RWPE2 (cell line): ENCODE measurements at regions not wholly inside any gene's neighbourhood (a gene's known extent, or its start where the extent isn't known, plus 50 kb on each side); places are given as distances from the start of the nearest gene placed in this dataset.

ENCODE experiments used
- ATAC-seq: fragments of 200-7000 bp; cut with Tn5 transposase; 3 replicates; pipeline ENCODE4 v1.9.1; 2021; ENCODE audit warnings: low read depth
- DNase-seq: peaks from one replicate; pipeline ENCODE4 v3.0.0-alpha.2; 2020; ENCODE audit warnings: low spot score
- H3K27ac ChIP-seq: fragments of 450-650 bp; 2 replicates; pipeline ENCODE4 v1.5.1; 2017; ENCODE audit warnings: mild to moderate bottlenecking; ENCODE audit not compliant: poor library complexity, severe bottlenecking
- H3K27me3 ChIP-seq: fragments of 250-450 bp; sonication (Bioruptor Pico); 2 replicates; pipeline ENCODE4 v1.5.1; 2021; ENCODE audit warnings: mild to moderate bottlenecking, moderate library complexity; ENCODE audit not compliant: insufficient read depth, poor library complexity, severe bottlenecking
- H3K36me3 ChIP-seq: fragments of 250-450 bp; sonication (Bioruptor Pico); 2 replicates; pipeline ENCODE4 v1.5.1; 2020; ENCODE audit warnings: low read depth, mild to moderate bottlenecking, moderate library complexity
- H3K4me1 ChIP-seq: fragments of 250-450 bp; sonication (Bioruptor Pico); 2 replicates; pipeline ENCODE4 v1.5.1; 2021; ENCODE audit warnings: mild to moderate bottlenecking, moderate library complexity; ENCODE audit not compliant: insufficient read depth, poor library complexity, severe bottlenecking
- H3K4me3 ChIP-seq: fragments of 250-450 bp; sonication (Bioruptor Pico); 2 replicates; pipeline ENCODE4 v1.5.1; 2021; ENCODE audit warnings: mild to moderate bottlenecking, moderate library complexity; ENCODE audit not compliant: severe bottlenecking
- H3K9me3 ChIP-seq: fragments of 250-450 bp; sonication (Bioruptor Pico); 2 replicates; pipeline ENCODE4 v1.5.1; 2021; ENCODE audit warnings: mild to moderate bottlenecking, moderate library complexity; ENCODE audit not compliant: severe bottlenecking
- TF ChIP-seq, protein P1 (sequence below): fragments of 450-650 bp; IDR thresholded peaks from one replicate; pipeline ENCODE4 v1.5.1; 2017; ENCODE audit warnings: mild to moderate bottlenecking, moderate library complexity; ENCODE audit not compliant: poor library complexity, severe bottlenecking

DNA sequence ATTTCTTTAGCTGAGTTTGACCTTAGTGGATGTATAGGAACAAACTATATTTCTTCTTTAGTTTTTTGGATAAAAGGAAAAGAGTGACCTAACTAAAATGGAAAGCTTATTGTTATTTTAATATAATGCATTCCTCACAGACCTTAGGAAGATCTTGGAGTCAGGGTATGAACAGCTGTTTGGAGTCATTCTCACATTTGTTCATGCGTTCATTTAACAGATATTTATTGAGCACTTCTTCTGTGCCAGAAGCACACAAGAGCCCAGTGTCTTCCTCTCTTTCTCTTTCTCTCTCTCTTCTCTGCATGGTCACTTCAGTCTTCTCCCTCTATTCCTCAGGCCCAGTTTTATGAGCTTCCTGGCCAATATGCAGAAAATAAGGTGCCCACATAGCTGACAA is 744.0 kb upstream of the MAP3K7 start:
- TF ChIP-seq, protein P1, sequence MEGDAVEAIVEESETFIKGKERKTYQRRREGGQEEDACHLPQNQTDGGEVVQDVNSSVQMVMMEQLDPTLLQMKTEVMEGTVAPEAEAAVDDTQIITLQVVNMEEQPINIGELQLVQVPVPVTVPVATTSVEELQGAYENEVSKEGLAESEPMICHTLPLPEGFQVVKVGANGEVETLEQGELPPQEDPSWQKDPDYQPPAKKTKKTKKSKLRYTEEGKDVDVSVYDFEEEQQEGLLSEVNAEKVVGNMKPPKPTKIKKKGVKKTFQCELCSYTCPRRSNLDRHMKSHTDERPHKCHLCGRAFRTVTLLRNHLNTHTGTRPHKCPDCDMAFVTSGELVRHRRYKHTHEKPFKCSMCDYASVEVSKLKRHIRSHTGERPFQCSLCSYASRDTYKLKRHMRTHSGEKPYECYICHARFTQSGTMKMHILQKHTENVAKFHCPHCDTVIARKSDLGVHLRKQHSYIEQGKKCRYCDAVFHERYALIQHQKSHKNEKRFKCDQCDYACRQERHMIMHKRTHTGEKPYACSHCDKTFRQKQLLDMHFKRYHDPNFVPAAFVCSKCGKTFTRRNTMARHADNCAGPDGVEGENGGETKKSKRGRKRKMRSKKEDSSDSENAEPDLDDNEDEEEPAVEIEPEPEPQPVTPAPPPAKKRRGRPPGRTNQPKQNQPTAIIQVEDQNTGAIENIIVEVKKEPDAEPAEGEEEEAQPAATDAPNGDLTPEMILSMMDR = no peak
- Histone ChIP-seq H3K4me1 (no peaks in the 10 kb centered on the region), H3K4me3 (no peak overlapping the region), H3K36me3 (no peaks in the 10 kb centered on the region), H3K9me3 (no peaks in the 10 kb centered on the region), H3K27ac (no peak overlapping the region), H3K27me3 (no peaks in the 10 kb centered on the region)
- no peak for ATAC-seq
- no peak for DNase-seq

DNA sequence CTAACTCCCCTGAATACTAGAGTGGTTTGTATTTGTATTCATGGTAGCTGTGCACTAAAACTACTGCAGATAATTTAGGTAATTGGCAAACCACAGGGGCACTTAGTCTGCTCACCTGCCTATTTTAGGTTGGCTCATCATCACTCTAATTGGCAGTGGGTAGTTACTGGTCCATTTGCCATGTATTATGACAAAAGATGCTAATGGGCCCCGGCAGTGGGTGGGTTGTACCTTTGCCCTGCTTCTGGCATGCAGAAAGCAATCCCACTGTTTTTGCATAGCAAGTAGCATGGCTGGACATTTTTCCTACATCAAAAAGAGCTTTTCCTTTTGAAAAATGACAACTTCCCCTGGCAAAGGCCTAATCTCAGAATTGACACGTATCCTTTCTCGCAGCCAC is 741.4 kb upstream of the MAP3K7 start:
- no peaks in the 10 kb centered on the region for H3K9me3 ChIP-seq
- no peak overlapping the region for H3K27ac ChIP-seq
- TF ChIP-seq, protein P1 = no peak
- no peak for ATAC-seq
- H3K27me3 ChIP-seq = no peaks in the 10 kb centered on the region
- H3K36me3 ChIP-seq = no peaks in the 10 kb centered on the region
- H3K4me3 ChIP-seq = no peak overlapping the region
- no peak for DNase-seq
- H3K4me1 ChIP-seq = no peaks in the 10 kb centered on the region

DNA sequence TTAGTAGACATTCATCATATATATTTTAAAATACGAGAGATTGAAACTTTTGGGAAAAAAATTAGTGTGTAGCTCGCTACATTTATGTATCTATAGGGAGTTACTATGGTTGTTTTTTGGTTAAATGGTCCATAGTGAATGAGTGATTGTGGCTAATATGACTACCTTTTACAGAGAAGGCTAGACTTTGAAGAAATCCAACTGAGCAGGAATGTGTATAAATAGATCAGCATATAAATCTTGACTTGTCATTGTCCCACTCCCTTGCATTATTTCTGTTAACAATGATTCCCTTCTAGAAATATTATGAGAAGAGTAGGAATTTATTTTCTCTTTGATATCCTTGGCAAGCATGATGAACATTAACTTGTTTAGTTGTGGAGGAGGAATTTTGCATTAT is 737.8 kb upstream of the MAP3K7 start:
- ATAC-seq = no peak
- Histone ChIP-seq H3K36me3 (no peaks in the 10 kb centered on the region), H3K9me3 (no peaks in the 10 kb centered on the region), H3K27me3 (peaks cover 3% of the 10 kb centered on the region), H3K4me1 (no peaks in the 10 kb centered on the region), H3K27ac (no peak overlapping the region), H3K4me3 (no peak overlapping the region)
- no peak for DNase-seq
- TF ChIP-seq, protein P1 = no peak

DNA sequence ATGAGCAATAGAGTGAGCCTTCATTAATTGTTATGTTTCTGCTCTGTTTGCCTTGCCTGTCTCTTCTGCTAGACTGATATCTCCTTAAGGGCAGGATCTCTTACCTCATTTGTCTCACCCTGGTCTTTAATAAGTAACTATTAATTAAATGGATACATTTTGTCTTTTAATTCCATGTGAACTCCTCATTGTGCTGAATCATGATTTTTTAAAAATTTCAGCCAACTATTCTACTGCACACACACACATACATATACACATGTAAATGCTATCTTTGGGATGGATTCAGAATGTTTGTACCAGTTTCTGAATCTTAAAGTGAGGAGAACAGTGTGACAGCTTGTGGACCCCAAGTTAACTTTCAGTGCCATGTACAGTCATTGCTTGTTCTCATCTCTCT is 731.1 kb upstream of the MAP3K7 start:
- Histone ChIP-seq H3K27ac (no peak overlapping the region), H3K4me1 (no peaks in the 10 kb centered on the region), H3K27me3 (peaks cover 3% of the 10 kb centered on the region), H3K36me3 (no peaks in the 10 kb centered on the region), H3K9me3 (no peaks in the 10 kb centered on the region), H3K4me3 (no peak overlapping the region)
- DNase-seq = no peak
- TF ChIP-seq, protein P1 = no peak
- no peak for ATAC-seq

DNA sequence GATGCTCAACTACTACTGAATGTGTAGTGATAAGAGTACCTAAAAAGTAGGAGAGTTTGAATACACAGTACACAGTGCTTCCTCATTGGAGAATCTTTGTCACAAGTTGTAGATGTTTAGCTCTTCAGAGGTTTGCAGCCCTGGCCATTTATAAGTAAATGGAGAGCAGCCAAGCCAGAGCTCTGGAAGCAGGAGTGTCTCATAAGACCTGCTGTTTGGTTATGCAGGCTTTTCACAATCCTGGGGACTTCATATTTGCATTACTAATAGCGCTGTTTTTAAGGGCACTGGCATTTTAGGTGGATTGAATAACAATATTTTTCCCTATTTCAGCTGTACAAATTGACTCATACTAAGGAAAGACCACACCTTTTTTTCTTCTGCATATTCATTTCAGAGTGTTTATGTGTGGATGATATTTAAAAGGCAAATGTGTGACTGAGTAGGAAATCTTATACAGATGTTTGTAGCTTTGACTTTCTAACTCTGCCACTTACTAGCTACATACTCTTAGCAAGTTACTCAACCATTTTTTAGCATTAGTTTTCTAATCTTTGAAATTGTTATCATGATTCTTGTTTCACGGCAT is 730.5 kb upstream of the MAP3K7 start:
- no peak overlapping the region for H3K4me3 ChIP-seq
- TF ChIP-seq, protein P1 = no peak
- no peaks in the 10 kb centered on the region for H3K4me1 ChIP-seq

More for the DNA sequence above, 730.5 kb upstream of the MAP3K7 start:
- DNase-seq (no peak), ATAC-seq (no peak)
- H3K27ac ChIP-seq = no peak overlapping the region
- H3K9me3 ChIP-seq = no peaks in the 10 kb centered on the region
- H3K27me3 ChIP-seq = peaks cover 3% of the 10 kb centered on the region
- no peaks in the 10 kb centered on the region for H3K36me3 ChIP-seq
